NCI-H1048 (cell line): ENCODE measurements at regions not wholly inside any gene's neighbourhood (a gene's known extent, or its start where the extent isn't known, plus 50 kb on each side); places are given as distances from the start of the nearest gene placed in this dataset.
"Not testable (repeated sequence)": the region's sequence is repeated elsewhere in the genome, so short reads cannot be mapped to it uniquely, and the experiment has no call there.

ENCODE experiments used
- DNase-seq: peaks from one replicate; lab custom pipeline; 2025; lab: John Stamatoyannopoulos, UW

GRCh38 chr4:180999217-180999616 lies 1244.0 kb upstream of the TENM3 start:
- no peak for DNase-seq

GRCh38 chr4:181004056-181004455 lies 1239.1 kb upstream of the TENM3 start:
- no peak for DNase-seq

GRCh38 chr4:181006499-181007260 lies 1236.5 kb upstream of the TENM3 start:
- no peak for DNase-seq

GRCh38 chr4:181007751-181008150 lies 1235.5 kb upstream of the TENM3 start:
- no peak for DNase-seq

GRCh38 chr4:181008164-181008563 lies 1235.0 kb upstream of the TENM3 start:
- no peak for DNase-seq

GRCh38 chr4:181013162-181013561 lies 1230.0 kb upstream of the TENM3 start:
- DNase-seq, result no peak

GRCh38 chr4:181017038-181017437 lies 1226.2 kb upstream of the TENM3 start:
- no peak for DNase-seq

GRCh38 chr4:181018472-181018871 lies 1224.7 kb upstream of the TENM3 start:
- DNase-seq, result no peak

- DNase-seq, result no peak
Measured at GRCh38 chr4:181018913-181019312, 1224.3 kb upstream of the TENM3 start.

- no peak for DNase-seq
Measured at GRCh38 chr4:181020456-181020855, 1222.7 kb upstream of the TENM3 start.

GRCh38 chr4:181021213-181021612 lies 1222.0 kb upstream of the TENM3 start:
- DNase-seq, result no peak

- DNase-seq, result not testable (repeated sequence)
Measured at GRCh38 chr4:181030135-181030921, 1212.9 kb upstream of the TENM3 start.

- DNase-seq, result no peak
Measured at GRCh38 chr4:181030961-181031360, 1212.2 kb upstream of the TENM3 start.

- DNase-seq, result no peak
Measured at GRCh38 chr4:181043486-181043885, 1199.7 kb upstream of the TENM3 start.

- no peak for DNase-seq
Measured at GRCh38 chr4:181046809-181047208, 1196.4 kb upstream of the TENM3 start.

GRCh38 chr4:181051931-181052330 lies 1191.3 kb upstream of the TENM3 start:
- no peak for DNase-seq

- no peak for DNase-seq
Measured at GRCh38 chr4:181061787-181062186, 1181.4 kb upstream of the TENM3 start.

GRCh38 chr4:181063212-181063611 lies 1180.0 kb upstream of the TENM3 start:
- DNase-seq, result no peak

GRCh38 chr4:181077341-181077740 lies 1165.9 kb upstream of the TENM3 start:
- no peak for DNase-seq

- no peak for DNase-seq
Measured at GRCh38 chr4:181078196-181078595, 1165.0 kb upstream of the TENM3 start.

- DNase-seq, result no peak
Measured at GRCh38 chr4:181083757-181084361, 1159.3 kb upstream of the TENM3 start.

GRCh38 chr4:181085557-181085956 lies 1157.6 kb upstream of the TENM3 start:
- DNase-seq, result no peak

GRCh38 chr4:181105487-181105886 lies 1137.7 kb upstream of the TENM3 start:
- DNase-seq, result no peak
